WTC11 (cell line): ENCODE measurements at regions not wholly inside any gene's neighbourhood (a gene's known extent, or its start where the extent isn't known, plus 50 kb on each side); places are given as distances from the start of the nearest gene placed in this dataset.

Experiments used
- ATAC-seq: fragments of 200-7000 bp; cut with Tn5 transposase; 2 replicates; pipeline ENCODE4 v1.10.0; 2021; ENCODE audit warnings: mild to moderate bottlenecking, moderate library complexity
- CTCF ChIA-PET: fragments of 300-600 bp; sonication (Branson Sonifier 250); formaldehyde crosslinking; loops from one replicate; lab custom pipeline; 2021; ENCODE audit warnings: antibody characterized with exemption; lab: Charles Lee
- POLR2A ChIA-PET: fragments of 350-600 bp; sonication (Branson Sonifier 250); formaldehyde crosslinking; loops from one replicate; lab custom pipeline; 2021; ENCODE audit warnings: antibody characterized with exemption; lab: Charles Lee
- DNase-seq: peaks from one replicate; pipeline ENCODE4 v3.0.0; 2021; ENCODE audit warnings: low spot score
- H3K27ac Mint-ChIP-seq: 2 replicates; pipeline ENCODE4 v1.8.0; 2021; ENCODE audit warnings: mixed read lengths
- H3K27me3 Mint-ChIP-seq: 2 replicates; pipeline ENCODE4 v1.8.0; 2021; ENCODE audit warnings: low read depth, mild to moderate bottlenecking, moderate library complexity, mixed read lengths
- H3K36me3 Mint-ChIP-seq: 2 replicates; pipeline ENCODE4 v1.8.0; 2021; ENCODE audit warnings: mixed read lengths
- H3K4me1 Mint-ChIP-seq: 2 replicates; pipeline ENCODE4 v1.8.0; 2022; ENCODE audit warnings: mixed read lengths
- H3K4me3 Mint-ChIP-seq: 2 replicates; pipeline ENCODE4 v1.8.0; 2021; ENCODE audit warnings: mild to moderate bottlenecking, moderate library complexity, mixed read lengths
- H3K9me3 Mint-ChIP-seq: 2 replicates; pipeline ENCODE4 v1.8.0; 2021; ENCODE audit warnings: mixed read lengths
- ATF2 ChIP-seq: sonication (generic); formaldehyde crosslinking; IDR thresholded peaks from 2 replicates; pipeline ENCODE4 v1.8.1; 2022; ENCODE audit warnings: low read depth, missing genetic modification reagents, borderline replicate concordance
- ATF3 ChIP-seq: sonication (generic); formaldehyde crosslinking; conservative IDR thresholded peaks from 2 replicates; pipeline ENCODE4 v1.8.1; 2022; ENCODE audit warnings: mild to moderate bottlenecking, missing genetic modification reagents
- ATF6 ChIP-seq: sonication (generic); formaldehyde crosslinking; IDR thresholded peaks from 2 replicates; pipeline ENCODE4 v1.8.1; 2023; ENCODE audit warnings: mild to moderate bottlenecking, missing genetic modification reagents
- CBFB ChIP-seq: sonication (generic); formaldehyde crosslinking; IDR thresholded peaks from 2 replicates; pipeline ENCODE4 v1.8.1; 2022; ENCODE audit warnings: mild to moderate bottlenecking, low read depth, missing genetic modification reagents
- CREM ChIP-seq: sonication (generic); formaldehyde crosslinking; IDR thresholded peaks from 2 replicates; pipeline ENCODE4 v1.8.1; 2022; ENCODE audit warnings: mild to moderate bottlenecking, missing genetic modification reagents, moderate library complexity
- ELF4 ChIP-seq: sonication (generic); formaldehyde crosslinking; IDR thresholded peaks from 2 replicates; pipeline ENCODE4 v1.8.1; 2022; ENCODE audit warnings: low read depth, mild to moderate bottlenecking, moderate library complexity, missing genetic modification reagents
- GRHL2 ChIP-seq: fragments of 250-450 bp; sonication (Bioruptor Pico); IDR thresholded peaks from 2 replicates; pipeline ENCODE4 v1.8.0; 2022; ENCODE audit warnings: mild to moderate bottlenecking, moderate library complexity; ENCODE audit not compliant: insufficient replicate concordance, severe bottlenecking
- HMGXB4 ChIP-seq: sonication (generic); formaldehyde crosslinking; IDR thresholded peaks from 2 replicates; pipeline ENCODE4 v1.8.1; 2023; ENCODE audit warnings: mild to moderate bottlenecking, moderate library complexity, missing genetic modification reagents
- IRF1 ChIP-seq: sonication (generic); formaldehyde crosslinking; IDR thresholded peaks from 2 replicates; pipeline ENCODE4 v1.8.0; 2023; ENCODE audit warnings: missing genetic modification reagents
- PRDM15 ChIP-seq: sonication (generic); formaldehyde crosslinking; IDR thresholded peaks from 2 replicates; pipeline ENCODE4 v1.8.0; 2022; ENCODE audit warnings: missing genetic modification reagents
- SP1 ChIP-seq: sonication (generic); formaldehyde crosslinking; conservative IDR thresholded peaks from 2 replicates; pipeline ENCODE4 v1.8.1; 2022; ENCODE audit warnings: missing genetic modification reagents
- TEAD4 ChIP-seq: sonication (generic); formaldehyde crosslinking; IDR thresholded peaks from 2 replicates; pipeline ENCODE4 v1.8.0; 2022; ENCODE audit warnings: mild to moderate bottlenecking, missing genetic modification reagents
- ZNF232 ChIP-seq: sonication (generic); formaldehyde crosslinking; IDR thresholded peaks from 2 replicates; pipeline ENCODE4 v1.8.0; 2022; ENCODE audit warnings: mild to moderate bottlenecking, missing genetic modification reagents
- ZNF396 ChIP-seq: fragments of 250-450 bp; sonication (Bioruptor Pico); IDR thresholded peaks from 2 replicates; pipeline ENCODE4 v1.8.0; 2021; ENCODE audit warnings: mild to moderate bottlenecking, moderate library complexity, borderline replicate concordance
- ZNF532 ChIP-seq: fragments of 250-450 bp; sonication (Bioruptor Pico); IDR thresholded peaks from 2 replicates; pipeline ENCODE4 v1.9.0; 2021; ENCODE audit warnings: mild to moderate bottlenecking, borderline replicate concordance

- no peak for TF ChIP-seq ATF6 (CRISPR knock-in tag)
These were observed 422.0 kb downstream of the YTHDC2 start (continued) for GRCh38 chr5:113935453-113935852.

GRCh38 chr5:113937301-113937700, 423.8 kb downstream of the YTHDC2 start:
- H3K27me3 Mint-ChIP-seq = no peaks in the 10 kb centered on the region
- no peak for ATAC-seq
- TF ChIP-seq CREM (CRISPR knock-in tag) = no peak
- no peak for TF ChIP-seq IRF1 (CRISPR knock-in tag)
- TF ChIP-seq SP1 (CRISPR knock-in tag) = no peak
- TF ChIP-seq HMGXB4 (CRISPR knock-in tag) = no peak
- TF ChIP-seq ZNF396 (CRISPR knock-in tag) = no peak
- no peak for TF ChIP-seq CBFB (CRISPR knock-in tag)
- TF ChIP-seq PRDM15 (CRISPR knock-in tag) = no peak
- no peak for TF ChIP-seq TEAD4 (CRISPR knock-in tag)
- TF ChIP-seq ATF3 (CRISPR knock-in tag) = no peak
- TF ChIP-seq ZNF232 = no peak
- TF ChIP-seq ATF2 (CRISPR knock-in tag) = no peak
- TF ChIP-seq ATF6 (CRISPR knock-in tag) = no peak
- no peak for TF ChIP-seq ZNF532
- no peak for TF ChIP-seq GRHL2 (CRISPR knock-in tag)
- TF ChIP-seq ELF4 (CRISPR knock-in tag) = no peak
- no peaks in the 10 kb centered on the region for H3K36me3 Mint-ChIP-seq
- ChIA-PET CTCF (no interaction called here), POLR2A (no interaction called here)
- no peak for DNase-seq
- no peak overlapping the region for H3K27ac Mint-ChIP-seq
- peaks cover 6% of the 10 kb centered on the region for H3K4me1 Mint-ChIP-seq
- H3K4me3 Mint-ChIP-seq = no peak overlapping the region
- no peaks in the 10 kb centered on the region for H3K9me3 Mint-ChIP-seq
